C1 segment of cervical spinal cord (tissue), 14 donors: ENCODE measurements at regions not wholly inside any gene's neighbourhood (a gene's known extent, or its start where the extent isn't known, plus 50 kb on each side); places are given as distances from the start of the nearest gene placed in this dataset.
A peak's percentile ranks its signal among the peaks of the same experiment; 100 is the strongest.
"Not testable (repeated sequence)": the region's sequence is repeated elsewhere in the genome, so short reads cannot be mapped to it uniquely, and the experiment has no call there.

Experiments used
- DNase-seq, 14 donors: peaks; one replicate each; lab custom pipeline; 2025; lab: John Stamatoyannopoulos, UW

DNA sequence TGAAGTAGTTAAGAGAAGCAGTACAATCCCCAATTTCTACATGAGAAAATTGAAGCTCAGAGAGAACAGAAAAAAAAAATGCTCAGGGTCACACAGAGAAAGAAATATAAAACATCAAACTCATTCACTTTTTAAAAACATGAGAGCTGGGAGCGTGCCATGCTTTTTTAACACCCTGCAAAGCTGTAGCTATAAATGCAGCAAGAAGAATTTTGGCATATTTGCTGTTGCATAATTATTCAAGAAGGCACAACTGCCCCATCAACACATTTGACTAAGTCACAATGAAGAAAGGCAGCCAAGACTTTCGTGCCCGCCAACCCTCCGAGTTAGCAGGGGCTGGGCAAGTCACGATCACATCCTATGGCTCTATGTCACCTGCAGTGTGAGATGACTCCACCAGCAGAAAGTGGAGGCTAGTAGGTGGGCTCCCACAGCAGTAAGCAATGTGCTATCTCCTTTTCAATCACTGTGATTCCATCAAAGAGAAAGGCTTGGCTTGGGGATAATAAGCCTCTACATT, 214.8 kb downstream of the DHX15 start:
- DNase-seq, result peak in 1 of 14 donors; percentile 38

DNA sequence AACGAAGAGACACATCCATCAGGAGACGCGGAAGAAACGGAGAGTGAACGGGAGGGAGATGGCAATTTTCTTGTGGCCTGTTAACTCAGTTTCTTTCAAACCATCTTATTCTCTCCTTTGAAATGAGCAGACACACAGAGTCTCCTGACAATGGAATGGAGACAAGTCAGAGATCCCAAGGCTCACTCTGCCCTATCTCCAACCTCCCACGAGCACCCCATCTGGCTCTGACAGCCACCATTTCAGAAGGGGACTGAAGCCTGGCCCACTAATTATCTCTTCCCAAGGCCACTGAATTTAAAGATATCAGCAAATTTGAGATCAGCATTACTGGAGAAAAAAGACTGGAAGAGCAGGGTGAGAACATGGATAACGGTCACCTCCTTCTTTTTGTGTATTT, 215.6 kb downstream of the DHX15 start:
- peak in 1 of 14 donors; percentile 28 for DNase-seq

DNA sequence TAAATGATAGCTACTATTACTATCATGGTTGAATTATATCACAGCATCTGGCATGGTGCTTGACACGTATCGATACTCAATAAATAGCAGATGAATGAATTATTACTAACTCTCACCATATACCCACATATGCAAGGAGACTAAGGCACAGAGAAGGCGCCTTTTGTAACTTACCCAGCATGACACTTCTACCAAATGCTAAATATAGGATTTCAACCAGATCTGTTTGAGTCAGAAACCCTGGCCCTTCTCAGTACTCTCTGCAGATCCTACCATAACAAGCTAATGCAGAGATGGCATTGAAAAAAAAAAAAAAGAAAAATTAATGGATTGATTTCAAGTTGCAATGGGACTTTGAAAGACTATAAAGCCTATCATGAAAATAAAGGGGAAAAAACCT, 219.5 kb downstream of the DHX15 start:
- peak in 1 of 14 donors; percentile 18 for DNase-seq

DNA sequence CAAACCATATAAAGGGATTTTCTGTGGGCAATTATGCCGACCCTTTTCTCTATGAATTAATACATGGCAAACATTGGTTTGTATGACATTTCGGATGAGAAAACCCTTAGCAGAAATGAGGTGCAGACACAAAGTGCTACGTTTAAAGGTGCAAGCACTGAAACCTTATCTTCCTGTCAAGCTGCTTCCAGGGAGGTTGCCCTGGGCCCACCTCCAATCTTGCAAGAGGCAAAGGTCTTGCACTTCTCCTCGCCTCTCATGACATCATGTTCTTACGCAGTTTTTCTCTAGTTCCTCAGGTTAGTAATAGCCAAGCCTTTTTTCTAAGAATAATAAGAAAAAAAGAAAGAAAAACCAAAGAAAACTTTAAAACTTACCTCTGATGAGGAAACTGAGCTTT, 220.1 kb downstream of the DHX15 start:
- DNase-seq, result peak in 1 of 14 donors; percentile 47

DNA sequence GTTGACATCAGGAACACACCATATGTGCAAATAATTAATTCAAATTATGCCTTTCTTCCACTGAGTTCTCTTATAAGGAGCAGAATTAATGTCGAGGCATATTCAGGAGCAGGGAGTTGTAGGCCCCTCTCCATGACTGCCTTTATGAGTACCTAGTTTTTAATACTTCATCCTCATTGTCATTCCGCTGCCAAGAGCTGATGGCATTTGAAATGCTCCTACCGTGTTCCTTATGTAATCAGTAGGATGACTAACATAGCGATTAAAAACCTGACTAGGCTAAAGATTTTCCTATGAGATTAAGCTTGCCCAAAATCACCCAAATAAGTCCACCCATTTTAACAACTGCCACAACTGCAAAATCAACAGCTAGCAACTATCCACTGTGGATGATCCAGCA, 220.6 kb downstream of the DHX15 start:
- peak in 1 of 14 donors; percentile 47 for DNase-seq

DNA sequence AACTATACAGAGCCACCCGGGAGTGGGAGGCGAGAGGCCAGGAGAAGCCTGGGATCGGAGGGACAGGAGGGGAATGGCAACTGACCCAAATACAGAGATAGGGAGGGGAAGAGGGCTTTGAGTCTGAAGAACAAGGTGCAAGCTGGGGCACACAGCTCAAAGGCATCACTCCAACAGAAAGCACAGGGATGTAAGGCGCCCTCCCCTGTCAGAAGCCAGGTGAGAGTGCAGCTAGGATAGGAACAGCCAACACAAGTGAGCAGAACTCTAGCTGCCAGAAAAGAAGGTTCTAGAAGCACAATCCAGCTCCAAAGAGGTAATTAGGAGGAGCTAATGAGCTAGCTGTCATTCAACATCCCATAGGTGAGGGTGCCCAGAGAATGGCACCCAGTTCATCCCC, 232.2 kb downstream of the DHX15 start:
- DNase-seq, result no peak

DNA sequence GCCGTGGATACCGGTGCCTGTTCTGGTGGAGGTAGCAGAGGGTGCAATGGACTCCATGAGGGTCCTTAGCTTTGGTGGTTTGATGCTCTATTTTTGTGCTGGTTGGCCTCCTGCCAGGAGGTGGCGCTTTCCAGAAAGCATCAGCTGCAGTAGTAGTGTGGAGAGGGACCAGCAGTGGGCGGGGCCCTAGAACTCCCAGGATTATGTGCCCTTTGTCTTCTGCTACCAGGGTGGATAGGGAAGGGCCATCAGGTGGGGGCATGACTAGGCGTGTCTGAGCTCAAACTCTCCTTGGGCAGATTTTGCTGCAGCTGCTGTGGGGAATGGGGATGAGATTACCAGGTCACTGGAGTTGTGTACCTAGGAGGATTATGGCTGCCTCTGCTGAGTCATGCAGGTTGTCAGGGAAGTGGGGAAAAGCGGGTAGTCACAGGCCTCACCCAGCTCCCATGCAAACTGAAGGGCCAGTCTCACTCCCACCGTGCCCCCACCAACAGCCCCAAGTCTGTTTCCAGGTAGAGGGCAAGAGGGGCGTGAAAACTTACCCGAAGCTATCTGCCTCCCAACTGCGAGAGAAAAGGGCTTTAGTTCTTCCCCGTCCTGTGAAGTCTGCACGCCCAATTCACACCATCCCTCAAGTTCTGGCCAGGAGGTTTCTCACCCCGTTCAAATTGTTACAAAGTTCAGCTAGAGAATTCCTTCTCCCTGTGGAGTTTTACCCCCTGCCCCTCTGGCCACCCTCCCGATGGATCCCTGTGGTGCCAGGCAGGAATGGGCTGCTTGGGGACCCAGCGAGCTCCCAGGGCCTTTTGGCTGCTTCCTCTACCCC, 235.0 kb downstream of the DHX15 start:
- DNase-seq, result not testable (repeated sequence)

DNA sequence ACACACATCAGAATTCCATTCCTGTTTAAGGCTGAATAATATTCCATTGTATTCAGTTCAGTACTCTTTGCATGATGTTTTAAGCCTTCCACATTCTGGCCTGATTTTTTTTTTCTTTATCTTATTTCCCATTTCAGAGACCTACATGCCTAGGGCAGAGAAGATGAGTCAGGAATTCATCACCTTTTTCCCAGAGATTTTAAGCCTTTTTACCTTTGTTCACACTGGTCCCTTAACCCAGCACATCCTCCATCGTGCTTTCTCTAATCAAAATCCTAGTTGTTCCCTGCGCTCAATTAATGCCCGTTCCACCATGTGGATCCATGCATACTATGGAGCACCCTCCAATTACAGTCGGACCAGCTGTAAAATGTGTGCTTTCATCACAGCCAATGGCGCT, 245.1 kb downstream of the DHX15 start:
- no peak for DNase-seq

DNA sequence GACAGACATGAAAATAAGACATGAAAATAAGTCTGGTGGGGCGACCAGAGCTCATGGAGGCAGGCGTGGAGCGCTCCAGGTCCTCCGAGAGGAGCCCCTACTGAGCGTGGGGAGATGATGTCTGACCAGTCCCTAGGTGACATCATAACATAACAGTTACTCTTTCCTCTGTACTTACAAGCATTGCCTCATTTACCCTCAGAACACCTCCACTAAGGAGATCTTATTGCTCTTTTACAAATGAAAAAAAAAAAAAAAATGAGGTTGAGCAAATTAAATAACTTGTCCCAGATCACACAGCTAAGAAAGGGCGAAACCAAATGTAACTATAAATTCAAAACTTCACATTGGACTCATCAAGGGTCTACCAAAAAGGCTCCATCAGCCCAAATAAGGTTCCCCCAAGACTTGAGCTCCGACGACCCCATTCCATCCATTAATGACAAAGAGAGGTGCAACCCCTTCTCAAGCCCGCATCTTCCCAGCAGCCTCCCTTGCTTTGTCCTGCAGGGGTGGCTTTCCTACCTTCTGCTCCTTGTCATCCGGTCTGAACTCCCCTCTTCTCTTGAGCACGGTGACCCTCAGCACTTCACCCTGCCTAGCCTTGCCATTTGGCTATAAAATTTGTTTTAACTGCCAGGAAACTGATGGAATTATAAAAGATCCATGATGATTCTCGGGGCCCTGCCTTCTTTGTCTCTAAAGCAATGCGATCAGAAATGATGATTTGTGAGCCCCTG, 246.7 kb downstream of the DHX15 start:
- DNase-seq, result no peak

DNA sequence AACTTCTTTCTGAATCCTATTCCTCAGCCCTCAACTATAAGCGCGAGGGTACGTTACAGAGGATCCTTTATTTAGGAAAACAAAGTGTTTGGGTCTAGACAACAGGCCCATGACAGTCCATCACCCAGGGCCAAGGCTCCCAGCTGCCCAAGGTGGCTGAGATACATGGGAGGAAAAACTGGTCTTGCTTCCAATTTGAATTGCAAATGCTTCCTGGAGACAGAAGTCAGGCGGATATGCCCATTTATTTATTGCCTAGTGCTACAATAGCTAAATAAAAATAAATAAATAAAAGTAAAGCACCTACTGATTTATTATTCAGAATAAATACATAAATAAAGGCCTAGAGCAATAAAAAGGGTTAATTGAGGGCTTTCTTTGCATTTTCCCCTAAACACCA, 248.7 kb downstream of the DHX15 start:
- no peak for DNase-seq

DNA sequence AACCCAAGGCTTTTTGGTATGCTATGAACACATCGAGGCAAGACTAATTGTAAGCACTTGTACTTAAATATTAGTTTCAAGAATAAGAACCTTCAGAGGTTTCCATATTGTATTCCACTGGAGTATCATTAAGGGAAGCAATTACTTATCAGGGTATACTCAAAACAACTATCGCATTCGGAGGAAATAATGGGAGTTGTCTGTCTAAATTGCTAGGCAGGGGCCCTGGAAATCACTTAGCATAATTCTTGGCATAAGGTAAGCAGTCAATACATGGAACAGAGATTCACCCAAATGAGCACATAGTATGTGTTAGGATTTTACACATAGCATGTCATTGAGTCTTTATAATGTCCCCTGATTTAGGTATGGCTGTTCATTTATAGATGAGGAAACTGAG, 249.4 kb downstream of the DHX15 start:
- no peak for DNase-seq

DNA sequence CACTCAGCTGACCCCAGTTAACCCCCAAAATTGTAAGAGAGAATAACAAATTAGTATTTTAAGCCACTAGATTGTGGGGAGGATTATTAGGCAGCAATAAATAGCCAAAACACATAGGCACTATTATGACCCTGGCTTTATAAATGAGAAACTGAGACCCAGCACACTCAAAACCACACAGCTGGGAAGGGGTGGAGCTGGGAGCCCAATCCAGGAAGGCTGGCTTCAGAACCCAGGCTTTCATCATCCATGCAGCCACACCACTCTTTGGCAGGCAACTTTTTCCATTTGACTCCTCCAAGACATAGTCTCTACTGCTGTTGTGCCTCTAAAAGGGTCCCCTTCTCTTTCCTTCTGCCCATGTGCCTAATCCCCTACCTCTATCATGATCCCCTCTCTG, 253.8 kb downstream of the DHX15 start:
- DNase-seq, result no peak

DNA sequence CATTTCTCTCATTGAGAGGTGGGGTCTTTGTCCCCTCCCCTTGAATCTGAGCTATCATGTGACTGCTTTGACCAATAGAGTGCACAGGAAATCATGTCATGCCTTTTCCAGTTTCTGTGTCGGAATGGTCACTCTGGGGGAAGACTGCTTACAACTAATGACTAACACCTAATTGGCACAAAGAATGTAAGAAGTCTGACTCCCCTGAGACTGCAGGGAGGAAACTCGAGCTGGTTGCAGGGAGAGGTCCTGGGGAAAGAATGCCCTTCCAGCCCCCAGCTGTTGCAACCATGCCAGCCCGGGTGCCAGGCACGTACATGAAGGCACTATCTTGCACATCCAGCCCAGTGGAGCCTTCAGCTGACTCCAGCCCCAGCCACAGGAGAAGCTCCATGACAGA, 254.2 kb downstream of the DHX15 start:
- DNase-seq, result no peak

DNA sequence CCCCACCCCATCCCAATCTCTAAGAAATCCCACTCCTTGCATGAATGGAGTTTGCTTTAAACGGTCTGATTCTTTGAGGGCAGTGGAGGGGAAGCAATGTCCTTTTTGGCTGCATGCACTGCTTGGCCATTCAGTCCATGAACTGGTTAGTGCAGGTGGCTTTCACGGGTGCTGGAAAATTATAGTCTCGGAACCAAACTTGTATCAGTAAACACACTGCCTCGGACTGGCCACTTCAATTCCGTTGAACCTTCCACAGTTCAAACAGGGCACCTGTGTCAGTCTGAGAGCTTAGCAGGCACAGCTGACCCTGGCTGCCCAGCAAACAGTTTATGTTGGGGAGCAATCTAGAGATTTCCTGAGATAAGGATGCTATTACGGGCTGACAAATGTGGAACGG, 255.6 kb downstream of the DHX15 start:
- peak in 3 of 14 donors; percentile 10 to 52 (median 27) for DNase-seq

DNA sequence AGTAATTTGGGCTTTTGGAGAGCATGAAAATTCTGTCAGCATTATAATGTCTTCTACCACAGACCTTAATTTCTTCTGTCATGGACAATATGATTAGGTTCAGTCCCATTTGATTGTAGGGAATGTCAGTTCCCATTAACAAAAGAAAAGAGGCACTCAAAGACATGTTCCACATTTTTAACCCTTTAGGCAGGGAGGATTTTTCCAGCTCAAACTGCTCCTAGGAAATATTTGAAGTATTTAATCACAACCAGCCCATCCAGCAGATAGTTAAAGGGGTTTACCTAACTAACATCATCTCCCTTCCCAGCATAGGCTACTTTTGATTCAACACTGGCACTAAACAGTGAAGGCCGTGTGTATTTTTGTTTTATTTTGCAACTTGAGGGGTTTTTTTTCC, 256.0 kb downstream of the DHX15 start:
- DNase-seq, result no peak

DNA sequence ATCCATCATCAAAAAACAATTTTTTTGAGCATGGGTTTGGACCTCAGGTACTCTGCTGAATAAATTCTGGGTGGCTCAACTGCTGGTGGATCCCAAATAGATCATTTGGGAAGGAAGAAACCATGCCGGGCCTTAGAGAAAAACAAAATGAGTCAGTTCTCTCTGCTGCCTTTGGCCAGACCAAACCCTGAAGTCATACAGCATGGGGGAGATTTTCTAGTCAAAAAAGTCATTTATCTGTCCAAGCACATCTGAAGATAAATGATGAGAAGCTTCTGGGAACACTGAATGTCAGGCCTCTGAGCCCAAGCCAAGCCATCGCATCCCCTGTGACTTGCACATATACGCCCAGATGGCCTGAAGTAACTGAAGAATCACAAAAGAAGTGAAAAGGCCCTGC, 261.4 kb downstream of the DHX15 start:
- no peak for DNase-seq

DNA sequence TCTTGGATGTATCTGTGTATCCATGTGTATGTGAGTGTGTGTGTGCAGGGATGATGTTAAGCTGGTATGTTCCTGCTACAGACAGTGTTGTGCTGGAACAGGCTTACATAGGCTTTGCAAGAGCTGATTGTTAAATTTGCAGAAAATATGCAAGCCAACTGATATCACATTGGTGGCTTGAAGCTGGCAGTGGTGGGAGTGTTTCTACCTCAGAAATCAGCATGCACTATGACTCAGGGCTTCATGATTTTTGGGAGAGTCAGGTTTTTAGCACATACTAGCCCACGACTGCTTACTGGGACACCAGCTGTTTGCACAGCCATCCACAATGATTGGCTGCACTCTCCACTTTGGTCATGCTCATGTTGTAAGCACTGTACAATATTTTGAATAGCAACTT, 261.8 kb downstream of the DHX15 start:
- DNase-seq, result peak in 1 of 14 donors; percentile 42

DNA sequence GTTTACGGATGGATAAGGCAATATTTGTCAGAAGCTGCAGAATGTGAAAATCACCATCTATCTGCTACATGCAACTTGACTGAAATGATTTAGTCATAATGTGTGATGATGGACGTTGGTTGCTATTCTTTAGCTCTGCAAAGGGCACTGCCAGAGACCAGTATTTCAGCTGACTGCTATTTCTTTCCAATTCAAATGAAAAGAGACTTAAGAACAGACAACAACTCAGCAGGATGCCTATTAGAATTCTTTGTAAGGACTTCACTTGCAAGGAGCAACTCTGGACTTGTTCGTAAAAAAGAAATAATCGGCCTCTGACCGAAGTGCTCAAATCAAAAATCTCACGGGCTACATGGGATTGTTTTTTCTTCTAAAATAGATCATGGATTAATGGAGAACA, 262.7 kb downstream of the DHX15 start:
- peak in 1 of 14 donors; percentile 56 for DNase-seq

DNA sequence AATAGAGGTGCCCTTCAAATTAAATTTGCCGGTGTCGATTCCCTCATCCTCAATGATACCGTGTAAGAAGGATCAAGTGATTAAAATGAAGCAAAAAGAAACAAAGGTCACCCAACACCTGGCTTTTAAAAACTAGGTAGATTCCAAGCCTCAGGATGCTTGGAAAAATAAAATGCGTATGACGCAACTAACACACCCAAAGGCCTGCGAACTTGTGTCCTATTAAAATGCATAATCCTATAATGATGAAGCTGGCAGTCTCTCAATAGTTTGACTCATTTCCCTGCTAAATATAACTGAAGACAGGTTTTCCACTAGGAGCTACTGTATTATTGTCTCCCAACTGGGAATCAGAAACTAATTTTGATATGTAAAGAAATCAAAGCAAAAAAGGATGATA, 263.2 kb downstream of the DHX15 start:
- DNase-seq, result peak in 1 of 14 donors; percentile 60

DNA sequence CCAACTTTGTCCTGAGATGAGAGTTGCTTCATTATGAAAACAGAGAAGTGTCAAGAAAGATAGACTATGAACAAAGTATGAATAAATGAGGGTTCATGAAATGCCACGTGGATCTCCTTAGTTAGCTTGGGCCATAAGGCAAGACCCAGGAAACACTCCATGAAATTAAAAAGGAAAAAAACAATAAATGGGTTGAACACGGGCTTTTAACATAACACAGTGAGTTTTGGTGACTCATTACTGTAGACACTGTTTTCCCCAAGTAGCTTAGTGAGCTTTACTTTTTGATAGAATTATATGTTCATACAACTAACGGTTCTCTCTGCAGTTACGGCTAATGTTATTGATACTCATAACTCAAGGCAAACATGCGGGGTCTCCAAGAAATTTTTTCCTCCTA, 265.0 kb downstream of the DHX15 start:
- DNase-seq, result no peak

DNA sequence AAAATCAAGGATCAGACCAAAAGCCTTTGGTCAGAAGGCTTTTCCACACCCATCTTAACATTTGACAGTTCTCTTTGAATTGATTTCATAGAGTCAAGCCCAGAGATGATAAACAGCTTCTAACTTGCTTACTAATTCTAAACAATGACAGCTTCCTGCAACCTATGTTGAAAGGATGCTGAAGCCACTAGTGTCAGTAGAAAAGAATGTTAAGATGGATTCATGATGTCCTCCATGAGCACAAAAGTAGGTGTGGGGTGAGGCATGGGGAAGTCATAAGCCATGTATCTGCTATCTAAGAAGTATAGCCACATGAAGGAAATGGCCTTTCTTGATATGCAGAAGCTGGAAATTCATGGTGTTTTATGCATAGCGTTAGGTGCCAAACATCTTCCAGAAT, 269.3 kb downstream of the DHX15 start:
- DNase-seq, result no peak

DNA sequence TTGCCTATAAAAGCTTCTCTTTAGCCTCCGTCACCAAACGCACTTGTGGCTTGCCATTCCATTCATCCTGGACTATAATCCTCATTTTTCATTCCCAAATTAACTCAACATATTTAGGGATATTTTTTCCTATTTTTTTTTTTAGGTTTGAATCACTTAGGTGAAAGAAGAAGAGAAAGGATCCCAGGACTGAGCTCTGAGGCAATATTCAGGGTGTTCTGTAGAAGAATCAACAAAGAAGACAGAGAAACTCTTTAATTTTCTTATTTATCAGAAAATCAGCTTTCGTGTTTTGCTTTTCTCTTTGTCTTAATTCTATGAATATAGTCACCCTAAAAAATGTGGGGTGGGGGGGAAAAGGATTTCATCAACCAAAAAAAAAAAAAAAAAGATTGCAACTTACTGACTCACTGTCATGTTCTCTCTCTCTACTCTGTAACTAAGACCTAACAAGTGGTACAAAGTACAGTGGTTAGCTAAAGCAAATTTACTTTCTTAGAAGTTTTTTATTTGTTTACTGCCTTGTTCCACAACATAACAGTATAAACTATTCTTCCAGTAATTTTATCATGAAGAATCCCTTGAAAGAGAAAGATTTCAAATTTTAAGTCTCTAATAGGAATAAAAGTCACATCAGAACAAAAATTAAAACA, 272.0 kb downstream of the DHX15 start:
- no peak for DNase-seq
